ENCODE measurements at regions not wholly inside any gene's neighbourhood (a gene's known extent, or its start where the extent isn't known, plus 50 kb on each side); places are given as distances from the start of the nearest gene placed in this dataset.

GRCh38 chr5:81914696-81915095, 57.1 kb upstream of the ATG10 start:
- no peak for DNase-seq

GRCh38 chr5:81912933-81913332, 58.9 kb upstream of the ATG10 start:
- no peak for DNase-seq

DNA sequence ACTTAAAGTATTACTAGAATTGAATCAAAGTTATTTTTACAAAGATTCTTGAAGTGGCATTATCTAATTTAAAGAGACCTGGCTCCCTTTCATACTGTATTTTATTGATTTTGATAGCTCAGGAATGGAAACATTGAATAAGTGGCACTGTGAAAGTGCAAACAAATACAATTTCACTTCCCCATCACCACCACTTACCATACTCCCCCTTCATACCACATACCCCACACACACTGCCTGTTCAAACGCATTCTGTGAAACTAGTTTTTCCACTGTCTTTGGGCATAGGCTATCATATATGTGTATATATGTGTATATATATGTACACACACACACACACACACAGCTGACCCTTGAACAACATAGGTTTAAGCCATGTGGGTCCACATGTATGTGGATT, 62.1 kb upstream of the ATG10 start:
- no peak for DNase-seq

DNA sequence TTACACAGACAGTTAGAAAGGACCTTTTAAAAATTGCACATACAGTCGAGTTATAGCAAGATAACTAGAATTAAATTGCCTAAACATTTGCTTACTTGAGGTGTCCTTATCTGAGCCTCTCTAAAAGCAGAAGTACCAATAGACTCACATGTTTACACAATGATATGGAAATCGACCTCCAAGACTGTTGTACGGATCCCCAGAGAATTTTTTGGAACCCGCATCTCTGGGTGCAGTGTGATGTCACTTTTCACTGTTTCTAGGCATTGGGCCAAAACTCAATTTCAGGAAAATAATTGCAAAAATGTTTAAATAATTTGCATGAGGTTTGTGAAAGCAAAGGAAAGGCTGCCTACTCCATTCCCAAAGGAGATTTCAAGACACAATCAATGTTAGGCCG, 63.1 kb upstream of the ATG10 start:
- DNase-seq: no peak

DNA sequence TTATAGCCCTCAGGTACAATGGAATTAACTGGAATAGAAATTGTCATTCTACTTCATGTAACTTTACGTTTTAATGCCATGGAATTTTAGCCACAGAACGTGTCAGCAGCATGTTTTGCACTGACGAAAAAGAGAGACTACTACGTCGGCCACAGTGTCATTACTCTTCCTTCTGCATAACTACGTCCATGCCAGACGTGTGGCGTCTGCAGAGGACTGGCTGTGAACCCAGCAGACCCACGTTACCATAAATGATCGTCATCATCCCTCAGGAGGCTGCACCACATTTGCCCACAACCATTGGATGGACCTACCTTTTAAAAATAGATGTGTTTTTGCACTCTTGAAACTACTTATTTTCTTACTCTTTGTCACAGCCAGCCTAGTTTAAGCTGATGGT, 63.8 kb upstream of the ATG10 start:
- no peak for DNase-seq

GRCh38 chr5:81907012-81907635, 64.7 kb upstream of the ATG10 start:
- DNase-seq: no peak

DNA sequence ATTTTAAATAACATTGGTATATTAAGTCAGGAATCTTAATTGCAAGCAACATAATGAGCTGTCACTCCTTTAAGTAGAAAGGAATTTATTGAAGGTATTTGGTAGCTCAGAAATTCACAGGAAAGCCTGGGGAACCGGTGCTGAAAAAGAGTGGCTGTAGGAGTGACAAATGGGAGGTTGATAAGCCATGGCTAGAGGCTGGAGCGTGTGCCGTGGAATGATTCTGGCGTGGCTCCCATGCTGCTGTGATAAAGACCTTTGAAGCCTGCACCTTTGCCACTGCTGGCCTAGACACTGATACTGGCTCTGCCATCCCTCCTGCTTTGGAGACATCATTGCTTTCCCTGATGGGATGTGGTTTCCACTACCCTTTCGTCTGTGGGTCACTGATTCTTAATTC, 65.7 kb upstream of the ATG10 start:
- no peak for DNase-seq

GRCh38 chr5:81904861-81905260, 67.0 kb upstream of the ATG10 start:
- no peak for DNase-seq

- DNase-seq: no peak
Measured at GRCh38 chr5:81904166-81904565, 67.7 kb upstream of the ATG10 start.

GRCh38 chr5:81901586-81901985, 70.2 kb upstream of the ATG10 start:
- no peak for DNase-seq

DNA sequence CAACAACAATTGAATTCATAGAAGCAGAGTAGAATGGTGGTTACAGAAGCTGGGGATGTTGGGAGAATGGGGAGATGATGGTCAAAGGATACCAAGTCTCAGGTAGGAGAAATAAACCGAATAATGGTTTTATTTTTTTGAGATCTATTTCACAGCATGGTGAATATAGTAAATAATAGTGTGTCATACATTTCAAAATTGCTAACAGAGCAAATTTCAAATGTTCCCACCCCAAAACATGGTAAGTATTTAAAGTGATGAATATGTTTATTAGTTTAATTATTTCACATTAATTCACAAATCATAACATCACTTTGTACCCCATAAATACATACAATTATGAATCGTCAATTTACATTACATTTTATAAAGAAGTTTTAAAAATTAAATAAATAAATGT, 72.7 kb upstream of the ATG10 start:
- DNase-seq: no peak

DNA sequence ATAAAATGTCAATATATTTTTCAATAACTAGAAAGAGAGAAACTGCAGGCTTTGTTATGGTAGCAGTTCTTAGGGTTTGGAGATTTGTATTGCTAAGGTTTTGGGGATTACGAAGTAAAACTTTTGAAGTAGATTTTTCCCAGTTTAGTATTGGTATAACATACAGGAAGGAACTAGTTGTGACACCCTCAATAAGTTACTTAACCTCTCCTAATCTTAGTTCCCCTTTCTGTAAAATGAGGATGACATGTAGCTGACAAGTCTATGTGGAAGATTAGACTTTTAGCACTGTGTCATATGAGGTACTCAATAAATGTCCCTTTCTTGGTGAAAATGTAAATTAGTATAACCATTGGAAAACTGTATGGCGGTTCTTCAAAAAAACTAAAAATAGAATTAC, 73.4 kb upstream of the ATG10 start:
- DNase-seq: no peak

DNA sequence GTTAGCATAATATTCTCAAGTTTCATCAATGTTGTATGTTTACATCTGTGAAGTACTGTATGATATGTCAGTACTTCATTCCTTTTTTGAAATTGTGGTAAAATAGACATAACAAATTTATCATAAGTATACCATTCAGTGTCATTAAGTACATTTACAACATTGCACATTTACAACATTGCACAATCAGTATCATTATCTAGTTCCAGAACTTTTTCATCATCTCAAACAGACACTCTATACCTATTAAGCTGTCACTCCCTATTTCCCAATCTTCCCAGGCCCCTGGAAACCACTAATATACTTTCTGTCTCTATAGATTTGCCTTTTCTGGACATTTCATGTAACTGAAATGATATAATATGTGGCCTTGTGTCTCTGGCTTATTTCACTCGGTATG, 75.1 kb upstream of the ATG10 start:
- no peak for DNase-seq

GRCh38 chr5:81895307-81895706, 76.5 kb upstream of the ATG10 start:
- DNase-seq: no peak

DNA sequence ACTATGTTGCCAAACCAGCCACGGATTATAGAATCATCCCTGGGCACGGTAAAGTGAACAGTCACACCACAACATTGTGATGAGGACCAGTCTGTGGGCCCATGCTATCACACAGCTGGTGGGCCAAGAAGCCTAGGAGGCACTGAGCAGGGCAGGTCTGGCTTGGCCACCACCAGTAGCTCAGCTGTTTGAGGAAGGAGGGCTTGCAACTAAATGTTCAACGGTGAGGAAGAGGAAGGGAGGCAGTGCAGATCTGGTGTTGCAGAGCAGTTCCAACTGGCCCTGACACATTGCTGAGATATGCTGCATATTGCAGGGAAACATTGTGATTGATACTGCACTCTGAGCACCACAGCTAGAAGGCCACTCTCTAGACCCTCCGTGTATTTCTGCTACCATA, 77.9 kb upstream of the ATG10 start:
- no peak for DNase-seq

- DNase-seq: no peak
Measured at GRCh38 chr5:81884871-81885270, 87.0 kb upstream of the ATG10 start.

GRCh38 chr5:81883371-81883770, 88.5 kb upstream of the ATG10 start:
- DNase-seq: no peak

GRCh38 chr5:81881595-81881994, 90.2 kb upstream of the ATG10 start:
- no peak for DNase-seq

DNA sequence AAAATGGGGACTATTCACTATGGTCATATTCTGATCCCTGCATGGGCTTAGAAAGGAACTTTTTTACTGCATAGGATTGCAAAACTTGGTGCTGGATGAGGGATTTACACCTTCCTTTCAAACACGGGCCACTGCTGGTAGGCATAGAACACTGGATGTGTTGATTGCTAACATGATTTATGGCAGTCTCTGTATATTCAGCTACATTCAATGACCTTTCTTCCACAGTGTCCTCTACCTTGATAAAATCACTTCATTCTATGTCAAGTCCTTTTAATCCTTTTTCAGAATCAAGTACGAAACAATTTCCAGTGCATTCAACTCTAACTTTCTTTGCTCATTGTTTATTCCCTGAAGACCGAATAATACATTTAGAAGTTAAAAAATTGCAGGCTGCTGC, 91.9 kb upstream of the ATG10 start:
- DNase-seq: no peak

DNA sequence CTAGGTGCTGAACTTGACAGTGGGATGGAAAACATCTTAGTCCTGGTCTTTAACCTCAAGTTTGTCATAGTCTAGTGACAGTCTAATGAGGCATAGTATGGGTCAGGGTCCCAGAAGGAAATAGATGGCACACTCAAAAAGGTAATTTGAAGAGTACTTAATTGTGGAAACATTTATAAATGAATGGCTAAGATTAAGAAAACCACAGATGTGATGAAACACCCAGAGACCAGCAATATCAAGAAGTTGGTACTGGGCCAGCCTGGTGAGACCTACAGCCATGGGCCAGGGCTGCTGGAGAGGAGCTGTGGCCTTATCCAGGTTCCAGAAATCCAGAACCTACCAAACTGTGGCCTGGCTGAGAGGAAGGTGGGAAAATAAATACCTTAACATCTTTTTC, 93.5 kb upstream of the ATG10 start:
- DNase-seq: no peak

DNA sequence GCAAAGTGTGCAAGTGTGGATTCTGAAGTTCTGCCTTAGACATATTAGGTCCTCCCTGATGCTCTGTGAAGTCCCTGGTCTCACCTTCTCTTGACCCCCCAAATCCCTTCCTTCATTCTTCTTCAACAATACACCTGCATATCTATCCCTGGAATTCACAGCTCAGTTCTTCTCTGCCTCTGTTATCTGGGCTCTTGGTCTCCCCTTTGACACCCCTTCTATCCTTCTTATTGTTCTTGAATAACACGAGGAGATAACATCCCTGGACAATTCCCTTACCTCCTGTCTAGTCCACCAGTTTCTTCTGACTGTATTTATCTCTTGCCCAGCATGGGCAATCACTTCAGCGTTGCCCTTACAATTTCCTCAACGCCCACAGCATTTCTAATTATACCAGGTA, 104.8 kb upstream of the ATG10 start:
- no peak for DNase-seq

- DNase-seq: no peak
Measured at GRCh38 chr5:81860778-81861177, 109.9 kb upstream of the SSBP2 start.

- no peak for DNase-seq
Measured at GRCh38 chr5:81859624-81860023, 108.7 kb upstream of the SSBP2 start.

Data from muscle of arm (tissue), 1 donor.